GM19023 (cell line): ENCODE measurements at regions not wholly inside any gene's neighbourhood (a gene's known extent, or its start where the extent isn't known, plus 50 kb on each side); places are given as distances from the start of the nearest gene placed in this dataset.
"Not testable (repeated sequence)": the region's sequence is repeated elsewhere in the genome, so short reads cannot be mapped to it uniquely, and the experiment has no call there.

Experiments used
- ATAC-seq: cut with Tn5 transposase; IDR thresholded peaks from one replicate; pipeline ENCODE4 v1.9.1; 2021; ENCODE audit warnings: mild to moderate bottlenecking, moderate library complexity; ENCODE audit not compliant: unreplicated experiment

DNA sequence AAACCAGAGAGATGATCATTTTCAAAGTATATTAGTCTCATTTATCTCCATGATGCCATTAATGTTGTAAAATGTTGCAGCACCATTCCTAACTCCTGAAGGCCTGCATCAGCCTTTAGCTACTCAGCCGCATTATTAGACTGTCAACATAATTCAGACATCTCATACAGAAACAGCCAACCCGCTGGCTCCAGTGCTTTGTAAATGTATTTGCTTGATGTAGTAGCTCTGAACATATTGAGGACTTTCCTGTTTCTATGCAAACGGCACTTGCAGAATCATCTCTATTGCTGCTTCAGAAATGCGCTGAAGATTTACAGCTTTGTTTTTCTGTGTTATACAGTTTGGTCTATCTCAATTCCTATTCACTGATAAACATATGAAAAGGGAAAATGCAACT lies 372.2 kb downstream of the DSEL start:
- no peak for ATAC-seq

DNA sequence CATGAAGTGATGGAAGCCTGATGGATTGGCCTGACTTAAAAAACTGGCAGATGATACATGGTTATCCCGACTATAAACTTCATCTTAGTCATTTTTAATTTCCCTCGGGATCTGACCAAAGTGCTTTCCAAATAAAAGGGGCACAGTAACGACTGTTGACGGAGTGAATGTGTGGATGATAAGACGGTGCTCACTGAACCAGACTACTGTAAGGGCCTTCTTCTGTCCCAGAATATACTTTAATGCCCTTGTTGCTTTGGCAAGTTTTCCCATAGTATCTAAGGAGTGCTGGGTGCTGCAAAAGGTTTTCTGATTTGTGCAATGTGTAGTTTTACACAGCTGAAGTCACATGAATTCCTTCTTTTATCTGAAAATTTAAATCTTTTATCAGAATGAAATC lies 373.5 kb downstream of the DSEL start:
- ATAC-seq = no peak

- no peak for ATAC-seq
Observed at GRCh38 chr18:67142604-67143003, 373.9 kb downstream of the DSEL start.

DNA sequence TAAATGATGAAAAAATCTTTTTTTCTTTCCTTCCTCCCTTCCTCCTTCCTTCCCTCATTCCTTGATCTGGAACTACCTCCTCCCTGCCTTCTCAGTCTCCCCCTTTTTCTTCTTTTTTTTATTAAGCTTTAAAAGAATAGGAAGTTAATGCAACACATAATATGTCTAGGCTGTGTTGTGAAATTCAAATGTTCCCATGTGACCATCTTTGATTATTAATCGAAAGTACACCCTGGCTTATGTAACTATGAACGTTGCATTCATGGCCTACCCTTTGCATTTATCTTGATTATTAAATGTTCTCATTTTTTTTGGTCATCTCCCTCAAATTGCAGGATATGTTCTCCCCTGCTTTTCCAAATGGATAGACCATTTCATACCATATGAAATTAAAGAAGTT lies 376.0 kb downstream of the DSEL start:
- no peak for ATAC-seq

DNA sequence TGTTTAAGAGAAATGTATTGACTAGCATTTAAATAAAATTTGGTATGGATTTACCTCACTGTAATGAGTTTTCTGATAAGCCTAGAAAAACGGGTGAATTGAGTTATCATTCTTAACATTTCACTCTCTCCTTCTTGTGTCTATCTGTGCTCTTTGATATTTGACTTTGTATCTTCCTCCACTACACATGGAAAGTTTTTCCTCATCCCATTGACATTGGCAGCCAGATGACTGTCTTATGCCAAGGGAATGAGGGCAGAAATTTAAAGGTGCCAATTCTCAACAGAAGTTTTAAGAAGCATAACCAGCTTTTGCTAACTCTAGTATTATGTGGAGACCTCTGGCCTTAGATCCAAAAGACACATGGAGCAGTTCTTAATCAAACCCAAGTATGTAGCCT lies 376.6 kb downstream of the DSEL start:
- no peak for ATAC-seq

DNA sequence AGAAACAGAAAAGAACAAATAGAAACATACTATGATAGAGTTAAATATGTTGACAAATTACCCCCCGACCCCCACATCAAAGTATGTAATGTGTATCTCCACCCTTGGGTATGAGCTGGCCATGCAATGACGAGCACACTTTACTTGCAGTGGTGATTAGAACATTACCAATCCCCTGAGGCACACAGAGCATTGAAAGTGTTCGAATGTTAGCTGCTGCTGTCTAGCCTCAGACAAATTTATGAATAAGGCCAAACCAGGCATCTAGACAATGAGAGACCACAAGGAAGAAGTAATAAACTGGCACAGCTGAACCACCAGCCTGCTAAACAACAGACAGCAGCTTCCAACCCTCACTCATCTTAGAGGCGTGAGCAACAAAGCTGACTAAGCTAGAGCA lies 380.5 kb downstream of the DSEL start:
- ATAC-seq = no peak

DNA sequence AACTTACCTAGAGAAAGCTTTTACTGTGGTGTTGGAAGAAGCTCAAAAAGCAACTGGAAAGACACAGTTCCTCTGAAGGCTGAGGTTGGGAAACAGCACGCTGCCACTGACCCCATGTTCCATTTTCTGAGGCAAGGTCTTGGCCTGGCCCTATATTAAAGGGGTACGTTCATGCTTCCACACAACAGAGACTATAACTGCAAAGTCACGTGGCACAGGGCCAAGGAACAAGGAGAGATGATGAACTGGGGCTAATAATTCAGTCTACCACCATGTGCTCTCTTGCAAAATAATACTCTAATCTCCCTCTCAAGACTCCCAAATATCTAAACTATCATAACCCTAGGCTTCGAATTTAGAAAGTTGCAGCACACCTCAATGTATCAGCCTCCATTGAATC lies 381.6 kb downstream of the DSEL start:
- no peak for ATAC-seq

DNA sequence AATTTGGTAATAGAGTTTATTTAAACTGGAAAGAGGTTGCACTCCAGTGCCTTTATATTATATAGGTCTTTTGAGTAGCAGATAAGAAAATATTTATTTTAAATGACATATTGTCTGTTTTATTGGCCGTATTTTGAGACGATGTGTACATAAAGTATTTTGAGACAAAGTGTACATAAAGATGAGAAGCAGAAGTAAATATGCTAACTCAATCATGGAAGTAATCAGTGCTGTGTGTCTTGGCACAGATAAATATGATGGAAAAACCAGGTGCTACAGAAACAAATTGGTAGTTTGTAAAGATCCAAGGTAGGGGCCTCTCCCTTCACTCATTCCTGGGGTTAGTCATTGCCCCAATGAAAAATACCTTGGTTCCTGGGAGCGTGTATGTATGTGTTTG lies 382.9 kb downstream of the DSEL start:
- no peak for ATAC-seq

DNA sequence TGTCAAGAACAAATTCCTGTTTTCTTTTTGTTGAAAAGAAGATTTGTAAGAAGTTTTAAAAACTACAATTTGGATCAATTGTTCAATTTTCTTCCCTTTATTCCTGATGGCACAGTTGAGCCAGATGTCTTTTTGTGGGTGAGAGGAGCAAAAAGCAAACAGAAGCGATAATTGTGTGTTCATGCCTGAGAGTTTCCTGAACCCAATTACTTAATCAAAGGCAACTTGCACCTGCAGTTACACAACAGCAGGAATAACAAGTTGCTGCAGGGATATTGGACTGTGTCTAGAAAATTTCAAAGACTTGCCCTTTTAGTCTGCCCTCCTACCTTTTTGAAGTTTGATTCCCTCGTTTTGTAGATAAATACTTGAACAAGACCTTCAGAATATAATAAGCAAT lies 383.6 kb downstream of the DSEL start:
- ATAC-seq = no peak

GRCh38 chr18:67131498-67131897 lies 385.0 kb downstream of the DSEL start:
- no peak for ATAC-seq

- ATAC-seq = not testable (repeated sequence)
Observed at GRCh38 chr18:67126751-67127150, 389.8 kb downstream of the DSEL start.

DNA sequence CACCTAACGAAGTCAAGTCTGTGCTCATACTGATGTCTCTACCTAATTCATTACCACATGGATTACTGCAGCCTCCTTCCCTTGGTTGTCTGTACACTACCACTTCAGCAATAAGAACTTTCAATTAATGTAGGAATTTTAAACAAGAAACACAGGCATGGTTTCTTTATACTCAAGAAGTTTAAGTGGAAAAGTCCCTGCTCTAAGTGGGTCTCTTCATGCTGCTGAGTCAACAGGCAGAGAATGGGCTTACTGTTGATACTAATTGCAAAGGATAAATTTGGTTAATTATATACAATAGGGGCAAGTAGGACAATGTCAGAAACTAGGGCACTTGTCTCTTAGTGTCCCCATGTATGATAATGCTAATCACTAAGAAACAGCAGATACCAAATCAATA lies 392.6 kb downstream of the DSEL start:
- ATAC-seq = no peak

DNA sequence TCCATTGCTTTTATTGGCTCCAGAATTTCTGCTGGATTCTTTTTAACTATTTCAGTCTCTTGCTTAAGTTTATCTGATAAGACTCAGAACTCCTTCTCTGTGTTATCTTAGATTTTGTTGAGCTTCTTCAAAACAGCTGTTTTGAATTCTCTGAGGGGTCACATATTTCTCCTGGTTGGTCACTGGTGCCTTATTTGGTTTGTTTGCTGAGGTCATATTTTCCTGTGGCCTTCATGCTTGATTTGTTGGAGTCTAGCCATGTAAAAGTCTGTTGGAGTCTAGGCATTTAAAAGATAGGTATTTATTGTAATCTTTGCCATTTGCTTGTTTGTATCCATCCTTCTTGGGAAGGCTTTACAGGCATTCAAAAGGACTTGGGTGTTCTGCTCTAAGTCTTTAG lies 398.7 kb downstream of the DSEL start:
- ATAC-seq = no peak

DNA sequence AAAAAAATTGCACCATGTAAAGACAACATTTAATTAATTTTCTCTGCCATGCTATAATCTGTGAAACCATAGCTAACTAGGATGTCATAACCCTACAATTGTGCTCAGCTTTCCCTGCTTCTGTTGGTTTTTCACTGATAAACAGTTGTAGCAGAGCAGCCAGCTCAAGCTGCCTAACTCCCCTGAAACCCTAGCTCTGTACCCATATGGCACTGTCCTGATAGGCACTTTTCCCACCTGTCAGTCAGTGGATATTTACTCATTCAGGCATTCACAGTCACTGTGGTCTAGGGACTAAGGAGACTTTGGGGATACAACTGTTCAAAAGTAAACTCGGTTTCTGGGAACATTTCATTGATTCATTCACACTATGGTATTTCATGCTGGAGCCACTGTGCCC lies 407.0 kb downstream of the DSEL start:
- ATAC-seq = no peak

DNA sequence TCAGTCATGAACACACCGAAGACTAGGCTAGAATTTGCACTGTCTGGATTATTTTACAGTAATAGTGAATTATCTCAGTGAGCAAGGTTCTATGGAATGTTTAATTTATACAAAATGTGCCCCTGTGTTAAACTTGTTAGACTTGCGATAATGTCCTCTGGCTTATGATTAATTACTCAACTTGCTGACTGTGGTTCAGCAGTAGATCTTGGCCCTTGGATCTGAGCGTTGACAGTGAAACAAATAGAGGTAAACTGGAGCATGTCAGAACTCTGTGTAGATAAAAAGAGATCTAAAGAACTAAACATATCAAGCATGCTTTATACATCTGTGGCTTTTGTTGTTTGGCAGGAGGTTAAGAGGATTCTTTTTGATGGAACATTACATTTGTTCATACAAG lies 407.6 kb downstream of the DSEL start:
- no peak for ATAC-seq

DNA sequence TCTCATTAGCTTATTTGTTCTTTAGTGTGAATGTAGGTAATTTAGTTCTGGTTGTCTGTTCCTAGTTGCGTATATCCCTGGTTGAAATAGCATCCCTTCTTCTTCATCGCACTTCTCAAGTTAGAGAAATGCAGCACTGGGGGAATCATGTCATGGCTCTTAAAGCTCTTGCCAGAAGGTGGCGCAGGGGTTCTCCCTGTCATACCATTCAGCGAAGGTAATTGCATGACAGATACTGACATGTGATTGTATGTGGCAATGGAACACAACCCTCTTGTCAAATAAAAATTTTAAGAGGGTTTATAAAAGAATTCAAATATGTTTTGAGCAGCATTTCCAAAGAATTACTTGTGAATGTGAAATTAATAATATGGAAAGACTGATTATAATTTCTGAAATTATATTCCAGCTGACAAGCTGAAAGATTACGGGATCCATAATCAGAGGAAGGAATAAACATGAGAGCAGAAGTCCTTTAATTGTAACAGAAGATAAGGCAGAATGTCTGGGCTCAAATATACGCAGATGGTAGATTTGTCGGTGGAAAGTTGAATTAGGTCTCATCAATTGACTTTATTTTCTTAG lies 411.7 kb downstream of the DSEL start:
- ATAC-seq = peak; percentile 98

DNA sequence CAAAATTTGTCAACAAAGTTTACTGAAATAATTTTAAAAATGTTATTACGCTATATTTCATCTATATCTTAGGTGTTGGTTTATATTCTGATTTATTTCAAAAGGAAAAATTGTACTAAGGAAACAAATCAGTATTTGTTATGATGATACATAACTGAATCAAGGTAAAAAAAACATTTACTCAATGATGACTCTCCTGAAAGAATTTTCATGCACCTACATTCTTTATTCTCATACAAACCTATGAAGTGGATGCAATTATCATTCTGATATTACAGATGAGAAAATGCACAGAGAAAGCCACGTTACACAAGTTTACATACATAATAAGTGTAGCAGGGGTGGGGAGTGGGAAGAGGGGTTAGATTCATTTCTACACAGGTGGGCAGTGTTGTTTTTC lies 422.4 kb downstream of the DSEL start:
- no peak for ATAC-seq

DNA sequence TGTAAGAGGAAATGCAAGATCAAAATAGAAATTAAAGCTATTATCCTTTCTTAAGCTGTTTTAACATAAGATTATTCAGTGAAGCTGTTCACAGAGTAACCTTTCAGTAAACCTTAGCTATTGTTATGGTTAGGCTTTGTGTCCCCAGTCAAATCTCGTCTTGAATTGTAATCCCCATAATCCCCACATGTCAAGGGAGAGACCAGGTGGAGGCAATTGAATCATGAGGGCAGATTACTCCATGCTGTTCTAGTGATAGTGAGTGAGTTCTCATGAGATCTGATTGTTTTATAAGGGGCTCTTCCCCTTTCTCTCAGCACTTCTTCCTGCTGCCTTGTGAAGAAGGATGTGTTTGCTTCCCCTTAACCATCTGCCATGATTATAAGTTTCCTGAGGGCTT lies 424.4 kb downstream of the DSEL start:
- no peak for ATAC-seq

GRCh38 chr18:67081482-67082211 lies 434.9 kb downstream of the DSEL start:
- no peak for ATAC-seq

GRCh38 chr18:67080601-67081000 lies 435.9 kb downstream of the DSEL start:
- no peak for ATAC-seq

- no peak for ATAC-seq
Observed at GRCh38 chr18:67074309-67074708, 442.2 kb downstream of the DSEL start.

DNA sequence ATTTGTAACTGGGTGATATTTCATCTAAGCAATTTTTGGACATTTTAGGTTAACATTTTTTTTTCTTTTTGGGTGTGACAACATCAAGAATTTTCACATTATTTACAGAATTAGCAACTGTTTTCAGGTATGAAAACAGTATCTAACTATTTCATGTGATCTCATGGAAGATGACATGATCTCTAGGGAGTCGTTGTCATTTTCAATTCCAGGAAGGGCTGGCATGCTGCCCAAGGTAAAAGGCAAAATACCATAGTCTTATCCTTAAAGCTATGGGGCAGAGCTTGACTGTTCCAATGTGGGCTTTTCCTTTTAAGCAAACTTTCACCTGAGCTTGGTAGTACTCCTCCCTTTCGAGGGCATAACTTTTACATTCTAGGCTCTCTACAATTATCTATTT lies 443.7 kb downstream of the DSEL start:
- no peak for ATAC-seq

- no peak for ATAC-seq
Observed at GRCh38 chr18:67068608-67069007, 447.9 kb downstream of the DSEL start.
